Stimulated activated CD4-positive, alpha-beta T cell treated with anti-CD3 and anti-CD28 coated beads, Interleukin-1b, Interleukin-23, amount 100 ng/mL, for 24 hours (primary cell): ENCODE measurements at regions not wholly inside any gene's neighbourhood (a gene's known extent, or its start where the extent isn't known, plus 50 kb on each side); places are given as distances from the start of the nearest gene placed in this dataset.
A peak's percentile ranks its signal among the peaks of the same experiment; 100 is the strongest.
"Not testable (repeated sequence)": the region's sequence is repeated elsewhere in the genome, so short reads cannot be mapped to it uniquely, and the experiment has no call there.

ENCODE experiments used
- DNase-seq, 4 experiments: peaks; one replicate each; pipeline ENCODE4 v3.0.0-alpha.2; 2020; ENCODE audit warnings: low read depth in 4 of 4, low spot score in 1 of 4

- DNase-seq, result no peak
Measured at GRCh38 chr2:43074592-43075053, 151.8 kb downstream of the ZFP36L2 start.

GRCh38 chr2:43074052-43074451 is 152.4 kb downstream of the ZFP36L2 start:
- DNase-seq, result no peak

DNA sequence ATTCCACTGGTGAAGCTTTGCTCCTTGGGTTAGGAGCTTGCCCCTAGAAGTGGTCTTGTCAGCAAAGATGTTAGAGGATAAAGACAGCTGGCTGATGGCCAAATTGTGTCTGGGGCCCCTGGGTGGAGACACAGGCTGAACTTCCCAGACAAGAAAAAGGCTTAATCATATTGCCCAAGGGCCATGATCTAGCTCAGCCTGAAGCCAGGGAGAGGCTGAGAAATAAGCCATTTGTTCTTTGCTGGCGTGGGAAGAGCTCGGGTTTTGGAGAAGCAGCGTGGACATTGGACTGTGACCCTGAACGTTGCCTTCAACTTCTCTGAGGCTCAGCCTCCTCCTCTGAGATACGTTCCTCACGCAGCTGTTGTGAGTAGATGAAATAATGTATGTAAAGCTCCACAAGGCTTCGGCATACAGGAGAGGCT is 153.0 kb downstream of the ZFP36L2 start:
- DNase-seq, result no peak

GRCh38 chr2:43071599-43072550 is 154.5 kb downstream of the ZFP36L2 start:
- no peak for DNase-seq

DNA sequence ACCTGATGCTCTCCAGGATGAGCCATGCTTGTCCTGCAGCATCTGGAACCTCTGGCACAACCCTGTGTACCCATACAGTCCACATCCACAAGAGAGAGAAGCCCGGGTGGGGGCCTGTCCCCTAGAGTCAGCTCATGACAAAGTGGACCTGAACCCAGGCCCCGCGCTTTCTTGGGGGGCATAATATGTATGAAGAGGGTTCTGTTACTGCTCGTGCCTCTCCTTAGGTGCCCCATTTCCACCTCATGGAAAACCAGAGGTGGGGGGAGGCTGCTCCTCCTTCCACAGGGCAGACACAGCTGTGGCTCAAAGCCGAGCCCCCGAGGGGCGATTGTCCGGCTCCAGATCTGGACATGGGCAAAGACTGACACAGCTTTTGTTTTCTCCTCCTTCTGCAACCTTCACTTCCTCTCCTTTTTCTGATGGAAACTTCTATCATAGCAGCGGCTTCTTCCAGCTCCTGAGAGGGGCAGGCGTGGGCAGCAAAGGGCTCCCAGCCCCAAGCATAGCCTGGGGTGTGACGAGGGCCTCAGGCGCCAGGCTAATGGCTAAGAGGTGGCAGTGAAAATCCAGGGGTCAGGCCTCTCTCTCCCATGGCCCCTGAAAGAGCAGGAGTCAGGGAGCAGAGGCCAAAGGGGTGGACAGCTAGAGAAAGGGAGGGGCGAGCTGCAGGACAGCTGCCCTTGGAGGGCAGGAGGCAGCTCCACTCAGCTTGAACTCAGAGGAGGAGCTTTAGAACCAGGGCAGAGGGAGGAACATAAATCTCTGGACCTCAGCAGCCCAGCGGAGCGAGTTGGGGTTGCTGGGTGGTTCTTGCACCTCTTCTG is 155.5 kb downstream of the ZFP36L2 start:
- DNase-seq, result no peak

GRCh38 chr2:43070030-43070429 is 156.4 kb downstream of the ZFP36L2 start:
- no peak for DNase-seq

- DNase-seq, result no peak
Measured at GRCh38 chr2:43068631-43069517, 157.5 kb downstream of the ZFP36L2 start.

DNA sequence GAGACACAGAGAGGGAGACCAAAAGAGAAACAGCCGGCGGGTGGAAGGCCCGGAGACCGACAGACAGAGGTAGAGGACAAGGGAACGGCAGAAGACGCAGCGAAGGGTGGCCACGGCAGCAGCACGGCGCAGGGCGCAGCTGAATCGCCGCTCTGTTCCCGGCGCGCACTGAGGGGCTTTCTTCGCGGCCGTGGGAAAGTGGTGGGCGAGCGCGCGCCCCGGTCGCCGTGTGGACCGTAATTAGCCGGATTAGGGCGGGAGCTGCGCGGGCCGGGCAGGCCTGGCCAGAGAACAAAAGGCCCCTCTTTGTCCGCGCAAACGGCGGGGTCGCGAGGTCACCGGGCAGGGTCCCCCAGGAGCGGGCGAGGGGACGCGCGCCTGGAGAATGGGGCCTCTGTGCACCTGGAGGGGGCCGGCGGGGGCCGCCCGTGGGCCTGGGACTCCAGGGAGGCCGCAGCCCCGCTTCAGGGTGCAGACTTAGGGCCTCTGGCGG is 158.3 kb downstream of the ZFP36L2 start:
- no peak for DNase-seq

- no peak for DNase-seq
Measured at GRCh38 chr2:43067254-43068040, 159.0 kb downstream of the ZFP36L2 start.

DNA sequence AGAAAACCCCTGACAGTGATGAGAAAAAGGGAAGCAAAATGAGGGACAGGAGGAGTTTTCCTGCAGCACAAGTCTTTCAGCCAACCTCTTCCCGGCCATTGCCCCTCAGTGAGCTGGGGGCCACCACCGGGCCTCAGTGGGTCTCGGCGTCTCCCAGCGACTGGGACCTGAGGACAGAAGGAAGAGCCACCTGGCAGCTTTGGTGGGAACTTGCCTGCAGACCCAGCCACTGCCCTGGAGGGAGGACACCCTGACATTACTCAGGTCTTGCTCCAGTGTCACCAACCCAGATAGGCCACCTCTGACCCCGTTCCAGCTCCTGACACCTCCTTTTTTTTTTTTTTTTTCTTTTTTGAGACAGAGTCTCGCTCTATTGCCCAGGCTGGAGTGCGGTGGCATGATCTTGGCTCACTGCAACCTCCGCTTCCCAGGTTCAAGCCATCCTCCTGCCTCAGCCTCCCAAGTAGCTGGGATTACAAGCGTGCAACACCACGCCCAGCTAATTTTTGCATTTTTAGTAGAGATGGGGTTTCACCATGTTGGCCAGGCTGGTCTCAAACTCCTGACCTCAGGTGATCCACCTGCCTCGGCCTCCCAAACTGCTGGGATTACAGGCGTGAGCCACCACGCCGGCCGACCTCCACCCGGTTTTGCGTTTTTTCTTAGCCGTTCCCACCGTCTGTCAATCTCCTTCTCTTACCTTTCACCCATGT is 159.7 kb downstream of the ZFP36L2 start:
- DNase-seq, result not testable (repeated sequence)

- DNase-seq, result no peak
Measured at GRCh38 chr2:43065871-43066270, 160.5 kb downstream of the ZFP36L2 start.

GRCh38 chr2:43065036-43065435 is 161.4 kb downstream of the ZFP36L2 start:
- DNase-seq, result no peak

DNA sequence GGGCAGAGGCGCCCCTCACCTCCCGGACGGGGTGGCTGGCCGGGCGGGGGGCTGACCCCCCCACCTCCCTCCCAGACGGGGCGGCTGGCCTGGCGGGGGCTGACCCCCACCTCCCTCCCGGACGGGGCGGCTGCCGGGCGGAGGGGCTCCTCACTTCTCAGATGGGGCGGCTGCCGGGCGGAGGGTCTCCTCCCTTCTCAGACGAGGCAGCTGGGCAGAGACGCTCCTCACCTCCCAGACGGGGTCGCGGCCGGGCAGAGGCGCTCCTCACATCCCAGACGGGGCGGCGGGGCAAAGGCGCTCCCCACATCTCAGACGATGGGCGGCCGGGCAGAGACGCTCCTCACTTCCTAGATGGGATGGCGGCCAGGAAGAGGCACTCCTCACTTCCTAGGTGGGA is 163.3 kb downstream of the ZFP36L2 start:
- DNase-seq, result not testable (repeated sequence)

DNA sequence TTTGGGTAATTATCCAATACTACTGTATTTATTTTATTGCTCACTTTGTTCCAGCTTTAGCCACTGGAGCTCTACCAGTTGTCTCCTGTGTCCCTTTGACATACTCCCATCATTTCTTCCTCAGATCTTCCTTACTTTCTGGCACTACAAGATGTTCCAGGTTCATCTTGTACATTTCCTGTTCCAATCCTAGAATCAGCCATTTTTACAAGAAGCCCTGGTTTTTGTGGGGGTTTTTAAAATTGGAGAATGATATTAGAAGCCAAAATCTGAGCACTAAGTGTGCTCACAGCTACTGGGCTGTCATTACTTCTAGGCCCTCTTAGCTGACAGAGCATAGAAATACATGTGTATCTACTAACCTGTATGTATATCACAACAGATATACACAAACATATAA is 164.3 kb downstream of the ZFP36L2 start:
- no peak for DNase-seq

GRCh38 chr2:43060390-43061016 is 165.9 kb downstream of the ZFP36L2 start:
- no peak for DNase-seq

- DNase-seq, result peak in 3 of 4 experiments; percentile 26 to 61 (median 33)
Measured at GRCh38 chr2:43059183-43059897, 167.1 kb downstream of the ZFP36L2 start.

- DNase-seq, result no peak
Measured at GRCh38 chr2:43058726-43059110, 167.7 kb downstream of the ZFP36L2 start.
